H1 (cell line): ENCODE measurements at regions not wholly inside any gene's neighbourhood (a gene's known extent, or its start where the extent isn't known, plus 50 kb on each side); places are given as distances from the start of the nearest gene placed in this dataset.

Source experiments
- BRCA1 ChIP-seq: IDR thresholded peaks from 2 replicates; pipeline ENCODE4 v1.6.1; 2012; ENCODE audit warnings: low read depth, low read length, improper control_type of control experiment
- TF ChIP-seq, protein P1 (sequence below), 3 experiments: IDR thresholded peaks; 1 replicate in 2 of 3; 2 replicates in 1 of 3; pipeline versions ENCODE4 v1.5.1 to v1.6.1; 2011; ENCODE audit warnings: low read length in 3 of 3, mild to moderate bottlenecking in 3 of 3, inconsistent platforms in 2 of 3, low read depth in 1 of 3, moderate library complexity in 1 of 3; ENCODE audit not compliant: insufficient read depth in 1 of 3; ENCODE audit errors: control extremely low read depth in 1 of 3

DNA sequence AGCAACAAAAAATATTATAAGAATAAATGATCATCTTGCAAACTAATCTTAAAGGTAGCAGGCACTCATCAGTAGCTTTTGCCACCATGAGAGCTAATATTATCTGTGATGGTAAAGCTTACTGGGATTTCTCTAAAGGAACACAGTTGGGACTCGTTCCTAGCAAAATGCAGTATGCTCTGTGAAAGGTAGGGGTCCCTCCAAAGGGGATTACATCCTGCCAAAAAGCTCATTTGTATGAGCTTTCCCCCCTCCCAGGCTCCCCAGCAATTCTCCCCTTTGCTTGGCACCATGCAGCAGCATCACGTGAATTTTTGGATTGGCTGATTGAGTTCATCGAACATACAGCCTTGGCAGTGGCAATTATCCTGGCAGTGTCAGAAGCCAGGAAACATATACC lies 361.0 kb upstream of the PLSCR5 start (continued):
- TF ChIP-seq, protein P1, sequence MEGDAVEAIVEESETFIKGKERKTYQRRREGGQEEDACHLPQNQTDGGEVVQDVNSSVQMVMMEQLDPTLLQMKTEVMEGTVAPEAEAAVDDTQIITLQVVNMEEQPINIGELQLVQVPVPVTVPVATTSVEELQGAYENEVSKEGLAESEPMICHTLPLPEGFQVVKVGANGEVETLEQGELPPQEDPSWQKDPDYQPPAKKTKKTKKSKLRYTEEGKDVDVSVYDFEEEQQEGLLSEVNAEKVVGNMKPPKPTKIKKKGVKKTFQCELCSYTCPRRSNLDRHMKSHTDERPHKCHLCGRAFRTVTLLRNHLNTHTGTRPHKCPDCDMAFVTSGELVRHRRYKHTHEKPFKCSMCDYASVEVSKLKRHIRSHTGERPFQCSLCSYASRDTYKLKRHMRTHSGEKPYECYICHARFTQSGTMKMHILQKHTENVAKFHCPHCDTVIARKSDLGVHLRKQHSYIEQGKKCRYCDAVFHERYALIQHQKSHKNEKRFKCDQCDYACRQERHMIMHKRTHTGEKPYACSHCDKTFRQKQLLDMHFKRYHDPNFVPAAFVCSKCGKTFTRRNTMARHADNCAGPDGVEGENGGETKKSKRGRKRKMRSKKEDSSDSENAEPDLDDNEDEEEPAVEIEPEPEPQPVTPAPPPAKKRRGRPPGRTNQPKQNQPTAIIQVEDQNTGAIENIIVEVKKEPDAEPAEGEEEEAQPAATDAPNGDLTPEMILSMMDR (IDR thresholded peaks at IDR 0.05; ENCODE audit: control extremely low read depth in 1 of 3, insufficient read depth in 1 of 3, low read depth in 1 of 3, low read length in 3 of 3), result peak in 1 of 3 experiments; percentile 38; a peak in 2 of 4 replicates
- TF ChIP-seq BRCA1, result no peak
